OCI-LY3 (cell line): ENCODE measurements at regions not wholly inside any gene's neighbourhood (a gene's known extent, or its start where the extent isn't known, plus 50 kb on each side); places are given as distances from the start of the nearest gene placed in this dataset.

Source experiments
- EZH2phosphoT487 ChIP-seq: fragments of 200-600 bp; shearing (Covaris generic); IDR thresholded peaks from 2 replicates; pipeline ENCODE4 v1.6.1; 2018; ENCODE audit warnings: antibody characterized with exemption, mixed run types, low read depth
- TF ChIP-seq, protein P1 (sequence below): fragments of 200-600, 300-600 bp; sonication (generic); IDR thresholded peaks from 2 replicates; pipeline ENCODE4 v1.5.1; 2014; ENCODE audit warnings: antibody characterized with exemption, low read length, low read depth

DNA sequence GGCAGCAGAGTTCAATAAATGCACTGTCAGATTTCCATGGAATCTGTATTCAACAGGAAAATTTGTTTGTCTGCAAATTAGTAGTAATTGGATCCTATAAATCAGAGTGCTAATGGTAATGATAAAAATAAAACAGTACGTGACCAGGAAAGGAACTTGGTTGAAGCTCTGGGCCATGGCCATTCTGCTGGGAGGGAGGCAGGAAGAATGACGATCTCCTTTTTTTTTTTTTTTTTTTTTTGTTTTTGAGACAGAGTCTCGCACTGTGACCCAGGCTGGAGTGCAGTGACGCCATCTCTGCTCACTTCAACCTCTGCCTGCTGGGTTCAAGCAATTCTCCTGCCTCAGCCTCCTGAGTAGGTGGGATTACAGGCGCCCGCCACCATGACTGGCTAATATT is 94.8 kb upstream of the SEC11C start:
- TF ChIP-seq, protein P1, sequence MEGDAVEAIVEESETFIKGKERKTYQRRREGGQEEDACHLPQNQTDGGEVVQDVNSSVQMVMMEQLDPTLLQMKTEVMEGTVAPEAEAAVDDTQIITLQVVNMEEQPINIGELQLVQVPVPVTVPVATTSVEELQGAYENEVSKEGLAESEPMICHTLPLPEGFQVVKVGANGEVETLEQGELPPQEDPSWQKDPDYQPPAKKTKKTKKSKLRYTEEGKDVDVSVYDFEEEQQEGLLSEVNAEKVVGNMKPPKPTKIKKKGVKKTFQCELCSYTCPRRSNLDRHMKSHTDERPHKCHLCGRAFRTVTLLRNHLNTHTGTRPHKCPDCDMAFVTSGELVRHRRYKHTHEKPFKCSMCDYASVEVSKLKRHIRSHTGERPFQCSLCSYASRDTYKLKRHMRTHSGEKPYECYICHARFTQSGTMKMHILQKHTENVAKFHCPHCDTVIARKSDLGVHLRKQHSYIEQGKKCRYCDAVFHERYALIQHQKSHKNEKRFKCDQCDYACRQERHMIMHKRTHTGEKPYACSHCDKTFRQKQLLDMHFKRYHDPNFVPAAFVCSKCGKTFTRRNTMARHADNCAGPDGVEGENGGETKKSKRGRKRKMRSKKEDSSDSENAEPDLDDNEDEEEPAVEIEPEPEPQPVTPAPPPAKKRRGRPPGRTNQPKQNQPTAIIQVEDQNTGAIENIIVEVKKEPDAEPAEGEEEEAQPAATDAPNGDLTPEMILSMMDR = no peak
- no peak for TF ChIP-seq EZH2phosphoT487
